HepG2 (cell line): ENCODE measurements at regions not wholly inside any gene's neighbourhood (a gene's known extent, or its start where the extent isn't known, plus 50 kb on each side); places are given as distances from the start of the nearest gene placed in this dataset.

Experiments used
- ATAC-seq: fragments of 200-7000 bp; cut with Tn5 transposase; 3 replicates; pipeline ENCODE4 v1.9.1; 2020; ENCODE audit warnings: mild to moderate bottlenecking, moderate library complexity
- BruUV-seq: library from RNA; stranded (reverse); fragments of 400-500 nt; replicated peaks from 2 replicates; lab custom pipeline; 2021; lab: Mats Ljungman, UMichigan
- CTCF ChIA-PET: fragments of 300-600 bp; formaldehyde crosslinking; extraction: SDS; loops from one replicate; lab custom pipeline; 2021; ENCODE audit warnings: low total read pairs, inconsistent platforms, low intra/inter-chr PET ratio; lab: Yijun Ruan, JAX
- POLR2A ChIA-PET: fragments of 350-600 bp; sonication (Branson Sonifier 250); formaldehyde crosslinking; loops from one replicate; lab custom pipeline; 2020; ENCODE audit warnings: antibody characterized with exemption, inconsistent platforms; lab: Yijun Ruan, JAX
- DNase-seq: peaks from one replicate; pipeline ENCODE4 v3.0.0-alpha.2; 2015; ENCODE audit warnings: low spot score
- FAIRE-seq: peaks from 3 replicates; lab custom pipeline; 2011; peaks lifted over from hg19 to GRCh38; lab: Jason Lieb, UNC
- H2AFZ ChIP-seq: one replicate; pipeline ENCODE4 v1.6.1; 2011; ENCODE audit warnings: low read length, inconsistent platforms
- H3K27ac ChIP-seq: fragments of 300-600 bp; 3 replicates; pipeline ENCODE4 v1.8.0; 2011; ENCODE audit warnings: mixed run types, mild to moderate bottlenecking, mixed read lengths, low read length, inconsistent platforms; ENCODE audit not compliant: insufficient read depth; ENCODE audit errors: extremely low read length
- H3K27me3 ChIP-seq, 2 experiments: fragments of 200-600 bp in 1 of 2; 2 replicates in 1 of 2; 3 replicates in 1 of 2; pipeline versions ENCODE4 v1.6.0 to v1.8.0; 2011; ENCODE audit warnings: low read length in 2 of 2, mild to moderate bottlenecking in 2 of 2, moderate library complexity in 2 of 2, inconsistent platforms in 1 of 2; ENCODE audit not compliant: insufficient read depth in 2 of 2, control insufficient read depth in 1 of 2
- H3K36me3 ChIP-seq, 2 experiments: fragments of 200-600 bp in 1 of 2; replicated peaks in 1 of 2; 2 replicates in 1 of 2; 3 replicates in 1 of 2; pipeline versions ENCODE4 v1.5.1 to v1.8.0; 2011; ENCODE audit warnings: low read length in 2 of 2, inconsistent platforms in 1 of 2; ENCODE audit not compliant: insufficient read depth in 2 of 2, control insufficient read depth in 1 of 2
- H3K4me1 ChIP-seq: 2 replicates; pipeline ENCODE4 v1.5.1; 2012; ENCODE audit warnings: low read length, inconsistent platforms; ENCODE audit not compliant: insufficient read depth
- H3K4me2 ChIP-seq: 2 replicates; pipeline ENCODE4 v1.6.0; 2011; ENCODE audit warnings: low read depth, low read length, inconsistent platforms
- H3K4me3 ChIP-seq, 3 experiments: fragments of 200-600 bp in 1 of 3; sonication (generic), shearing (Covaris generic) in 1 of 3; replicated peaks in 1 of 3; 2 replicates each; pipeline ENCODE4 v1.5.1; 2011 to 2016; ENCODE audit warnings: low read length in 3 of 3, inconsistent platforms in 2 of 3, low read depth in 2 of 3, mild to moderate bottlenecking in 2 of 3, control low read depth in 1 of 3, mixed read lengths in 1 of 3; ENCODE audit not compliant: insufficient read depth in 1 of 3
- H3K79me2 ChIP-seq: one replicate; pipeline ENCODE4 v1.6.1; 2011; ENCODE audit warnings: low read length, inconsistent platforms; ENCODE audit not compliant: insufficient read depth
- H3K9ac ChIP-seq: 2 replicates; pipeline ENCODE4 v1.6.0; 2011; ENCODE audit warnings: mild to moderate bottlenecking, low read depth, low read length, inconsistent platforms; ENCODE audit not compliant: insufficient read depth
- H3K9me3 ChIP-seq: 2 replicates; pipeline ENCODE4 v1.5.1; 2012; ENCODE audit warnings: mild to moderate bottlenecking, low read length
- H4K20me1 ChIP-seq: 2 replicates; pipeline ENCODE4 v1.6.0; 2011; ENCODE audit warnings: inconsistent platforms, mild to moderate bottlenecking, low read length, moderate library complexity; ENCODE audit not compliant: insufficient read depth
- ADNP ChIP-seq: sonication (generic); formaldehyde crosslinking; IDR thresholded peaks from 2 replicates; pipeline ENCODE4 v1.4.0; 2020; ENCODE audit warnings: missing genetic modification reagents
- AGO2 ChIP-seq: fragments of 200-400 bp; formaldehyde crosslinking; optimal IDR thresholded peaks from 2 replicates; pipeline ENCODE3; 2017; ENCODE audit warnings: mild to moderate bottlenecking, low read depth, low read length, moderate library complexity
- MLLT10 ChIP-seq: sonication (generic); formaldehyde crosslinking; IDR thresholded peaks from 2 replicates; pipeline ENCODE4 v1.4.0; 2020; ENCODE audit warnings: missing genetic modification reagents
- SRSF4 ChIP-seq: fragments of 200-400 bp; formaldehyde crosslinking; IDR thresholded peaks from one replicate; pipeline ENCODE4 v1.6.1; 2018; ENCODE audit warnings: mild to moderate bottlenecking, low read depth, low read length, moderate library complexity; ENCODE audit not compliant: poor library complexity, severe bottlenecking
- ZKSCAN1 ChIP-seq: fragments of 150-350 bp; IDR thresholded peaks from 2 replicates; pipeline ENCODE4 v1.6.1; 2014; ENCODE audit warnings: low read length
- ZNF207 ChIP-seq: fragments of 450-650 bp; IDR thresholded peaks from 2 replicates; pipeline ENCODE4 v1.6.1; 2016; ENCODE audit warnings: antibody characterized with exemption, borderline replicate concordance
- ZNF234 ChIP-seq: sonication (generic); formaldehyde crosslinking; conservative IDR thresholded peaks from 2 replicates; pipeline ENCODE4 v1.5.1; 2020; ENCODE audit warnings: mild to moderate bottlenecking, missing genetic modification reagents
- ZNF557 ChIP-seq: sonication (generic); formaldehyde crosslinking; IDR thresholded peaks from 2 replicates; pipeline ENCODE4 v1.4.0; 2020; ENCODE audit warnings: missing genetic modification reagents
- ZNF788 ChIP-seq: sonication (generic); formaldehyde crosslinking; IDR thresholded peaks from 2 replicates; pipeline ENCODE4 v1.5.0; 2020; ENCODE audit warnings: mild to moderate bottlenecking, missing genetic modification reagents, borderline replicate concordance
- WGBS: methylation state at CpG from one replicate; pipeline ENCODE4 v1.1.6; 2017; ENCODE audit warnings: low lambda C conversion rate; 5-methylcytosine and 5-hydroxymethylcytosine counted together
- in situ Hi-C: cut with HindIII; loops from 2 replicates; pipeline ENCODE4 v1.10.0; 2017; ENCODE audit warnings: low pct_unique_long_range_greater_than_20kb; ENCODE audit not compliant: extremely low pct_ligation_motif_present
- intact Hi-C: fragments of 100-400 bp; cut with micrococcal nuclease; formaldehyde crosslinking; loops from one replicate; pipeline ENCODE4 v1.10.0; 2022; ENCODE audit not compliant: unreplicated experiment
- TF ChIP-seq, protein P1 (sequence below): fragments of 450-650 bp; IDR thresholded peaks from 2 replicates; pipeline ENCODE4 v1.6.1; 2017; ENCODE audit warnings: mild to moderate bottlenecking
- TF ChIP-seq, protein P2 (sequence below), 2 experiments: fragments of 450-650 bp in 1 of 2; sonication (generic) in 1 of 2; formaldehyde crosslinking in 1 of 2; IDR thresholded peaks; 2 replicates each; pipeline versions ENCODE4 v1.6.1 to v1.8.0; 2016 to 2022; ENCODE audit warnings: antibody characterized with exemption in 1 of 2, mild to moderate bottlenecking in 1 of 2, missing genetic modification reagents in 1 of 2
- TF ChIP-seq, protein P3 (sequence below): sonication (generic); formaldehyde crosslinking; IDR thresholded peaks from 2 replicates; pipeline ENCODE4 v1.9.0; 2021; ENCODE audit warnings: missing genetic modification reagents, borderline replicate concordance

DNA sequence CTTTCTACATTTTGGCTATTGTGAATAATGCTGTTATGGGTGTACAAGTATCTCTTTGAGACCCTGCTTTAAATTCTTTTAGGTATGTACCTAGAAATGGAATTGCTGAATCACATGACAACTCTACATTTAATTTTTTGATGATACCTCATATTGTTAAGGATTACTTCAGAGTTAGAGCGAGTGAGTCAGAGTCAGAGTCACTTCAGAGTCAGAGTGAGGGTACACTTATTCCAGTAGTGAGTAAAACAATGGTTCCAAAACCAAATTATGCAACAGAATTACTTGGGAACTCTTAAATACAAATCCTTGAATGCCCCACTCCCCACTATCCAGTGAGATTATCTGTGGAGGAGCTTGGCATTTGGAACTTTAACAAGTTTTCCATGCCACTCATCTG is 50.3 kb upstream of the SNRK start:
- WGBS: 5% methylated on average over 1 of the region's 1 CpG
- FAIRE-seq: no peak
- POLR2A ChIA-PET: no interaction called here
- no peak for TF ChIP-seq ADNP (CRISPR knock-in tag)
- TF ChIP-seq ZNF557: no peak
- TF ChIP-seq AGO2: no peak
- no peak for TF ChIP-seq SRSF4
- no peak for TF ChIP-seq ZNF788
- TF ChIP-seq MLLT10 (CRISPR knock-in tag): no peak
- TF ChIP-seq ZNF234 (CRISPR knock-in tag): no peak
- TF ChIP-seq ZNF207: no peak
- TF ChIP-seq, protein P1, sequence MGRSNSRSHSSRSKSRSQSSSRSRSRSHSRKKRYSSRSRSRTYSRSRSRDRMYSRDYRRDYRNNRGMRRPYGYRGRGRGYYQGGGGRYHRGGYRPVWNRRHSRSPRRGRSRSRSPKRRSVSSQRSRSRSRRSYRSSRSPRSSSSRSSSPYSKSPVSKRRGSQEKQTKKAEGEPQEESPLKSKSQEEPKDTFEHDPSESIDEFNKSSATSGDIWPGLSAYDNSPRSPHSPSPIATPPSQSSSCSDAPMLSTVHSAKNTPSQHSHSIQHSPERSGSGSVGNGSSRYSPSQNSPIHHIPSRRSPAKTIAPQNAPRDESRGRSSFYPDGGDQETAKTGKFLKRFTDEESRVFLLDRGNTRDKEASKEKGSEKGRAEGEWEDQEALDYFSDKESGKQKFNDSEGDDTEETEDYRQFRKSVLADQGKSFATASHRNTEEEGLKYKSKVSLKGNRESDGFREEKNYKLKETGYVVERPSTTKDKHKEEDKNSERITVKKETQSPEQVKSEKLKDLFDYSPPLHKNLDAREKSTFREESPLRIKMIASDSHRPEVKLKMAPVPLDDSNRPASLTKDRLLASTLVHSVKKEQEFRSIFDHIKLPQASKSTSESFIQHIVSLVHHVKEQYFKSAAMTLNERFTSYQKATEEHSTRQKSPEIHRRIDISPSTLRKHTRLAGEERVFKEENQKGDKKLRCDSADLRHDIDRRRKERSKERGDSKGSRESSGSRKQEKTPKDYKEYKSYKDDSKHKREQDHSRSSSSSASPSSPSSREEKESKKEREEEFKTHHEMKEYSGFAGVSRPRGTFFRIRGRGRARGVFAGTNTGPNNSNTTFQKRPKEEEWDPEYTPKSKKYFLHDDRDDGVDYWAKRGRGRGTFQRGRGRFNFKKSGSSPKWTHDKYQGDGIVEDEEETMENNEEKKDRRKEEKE: no peak
- TF ChIP-seq, protein P2, sequence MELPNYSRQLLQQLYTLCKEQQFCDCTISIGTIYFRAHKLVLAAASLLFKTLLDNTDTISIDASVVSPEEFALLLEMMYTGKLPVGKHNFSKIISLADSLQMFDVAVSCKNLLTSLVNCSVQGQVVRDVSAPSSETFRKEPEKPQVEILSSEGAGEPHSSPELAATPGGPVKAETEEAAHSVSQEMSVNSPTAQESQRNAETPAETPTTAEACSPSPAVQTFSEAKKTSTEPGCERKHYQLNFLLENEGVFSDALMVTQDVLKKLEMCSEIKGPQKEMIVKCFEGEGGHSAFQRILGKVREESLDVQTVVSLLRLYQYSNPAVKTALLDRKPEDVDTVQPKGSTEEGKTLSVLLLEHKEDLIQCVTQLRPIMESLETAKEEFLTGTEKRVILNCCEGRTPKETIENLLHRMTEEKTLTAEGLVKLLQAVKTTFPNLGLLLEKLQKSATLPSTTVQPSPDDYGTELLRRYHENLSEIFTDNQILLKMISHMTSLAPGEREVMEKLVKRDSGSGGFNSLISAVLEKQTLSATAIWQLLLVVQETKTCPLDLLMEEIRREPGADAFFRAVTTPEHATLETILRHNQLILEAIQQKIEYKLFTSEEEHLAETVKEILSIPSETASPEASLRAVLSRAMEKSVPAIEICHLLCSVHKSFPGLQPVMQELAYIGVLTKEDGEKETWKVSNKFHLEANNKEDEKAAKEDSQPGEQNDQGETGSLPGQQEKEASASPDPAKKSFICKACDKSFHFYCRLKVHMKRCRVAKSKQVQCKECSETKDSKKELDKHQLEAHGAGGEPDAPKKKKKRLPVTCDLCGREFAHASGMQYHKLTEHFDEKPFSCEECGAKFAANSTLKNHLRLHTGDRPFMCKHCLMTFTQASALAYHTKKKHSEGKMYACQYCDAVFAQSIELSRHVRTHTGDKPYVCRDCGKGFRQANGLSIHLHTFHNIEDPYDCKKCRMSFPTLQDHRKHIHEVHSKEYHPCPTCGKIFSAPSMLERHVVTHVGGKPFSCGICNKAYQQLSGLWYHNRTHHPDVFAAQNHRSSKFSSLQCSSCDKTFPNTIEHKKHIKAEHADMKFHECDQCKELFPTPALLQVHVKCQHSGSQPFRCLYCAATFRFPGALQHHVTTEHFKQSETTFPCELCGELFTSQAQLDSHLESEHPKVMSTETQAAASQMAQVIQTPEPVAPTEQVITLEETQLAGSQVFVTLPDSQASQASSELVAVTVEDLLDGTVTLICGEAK (IDR thresholded peaks at IDR 0.05): no peak
- TF ChIP-seq, protein P2 (CRISPR knock-in tag; IDR thresholded peaks at IDR 0.05): no peak
- TF ChIP-seq ZKSCAN1: no peak
- TF ChIP-seq, protein P3, sequence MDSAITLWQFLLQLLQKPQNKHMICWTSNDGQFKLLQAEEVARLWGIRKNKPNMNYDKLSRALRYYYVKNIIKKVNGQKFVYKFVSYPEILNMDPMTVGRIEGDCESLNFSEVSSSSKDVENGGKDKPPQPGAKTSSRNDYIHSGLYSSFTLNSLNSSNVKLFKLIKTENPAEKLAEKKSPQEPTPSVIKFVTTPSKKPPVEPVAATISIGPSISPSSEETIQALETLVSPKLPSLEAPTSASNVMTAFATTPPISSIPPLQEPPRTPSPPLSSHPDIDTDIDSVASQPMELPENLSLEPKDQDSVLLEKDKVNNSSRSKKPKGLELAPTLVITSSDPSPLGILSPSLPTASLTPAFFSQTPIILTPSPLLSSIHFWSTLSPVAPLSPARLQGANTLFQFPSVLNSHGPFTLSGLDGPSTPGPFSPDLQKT: no peak

More for the DNA sequence above, 50.3 kb upstream of the SNRK start:
- CTCF ChIA-PET: no interaction called here
- in situ Hi-C loops: no loop called here
- Histone ChIP-seq H3K4me3 (no peak overlapping the region), H3K9ac (no peak overlapping the region), H3K9me3 (no peaks in the 10 kb centered on the region), H3K27me3 (peaks cover 1 to 32% of the 10 kb centered on the region in 2 experiments; a peak in 3 of 5 replicates), H4K20me1 (no peaks in the 10 kb centered on the region), H3K36me3 (no peaks in the 10 kb centered on the region), H3K79me2 (no peaks in the 10 kb centered on the region), H3K4me2 (no peak overlapping the region), H3K4me1 (no peaks in the 10 kb centered on the region), H3K27ac (no peak overlapping the region), H2AFZ (no peak overlapping the region)
- DNase-seq: no peak
- BruUV-seq: no TSS peak
- intact Hi-C loops: no loop called here
- ATAC-seq: no peak
